WTC11 (cell line): ENCODE measurements at regions not wholly inside any gene's neighbourhood (a gene's known extent, or its start where the extent isn't known, plus 50 kb on each side); places are given as distances from the start of the nearest gene placed in this dataset.

ENCODE experiments used
- ATAC-seq: fragments of 200-7000 bp; cut with Tn5 transposase; 2 replicates; pipeline ENCODE4 v1.10.0; 2021; ENCODE audit warnings: mild to moderate bottlenecking, moderate library complexity
- CTCF ChIA-PET: fragments of 300-600 bp; sonication (Branson Sonifier 250); formaldehyde crosslinking; loops from one replicate; lab custom pipeline; 2021; ENCODE audit warnings: antibody characterized with exemption; lab: Charles Lee
- POLR2A ChIA-PET: fragments of 350-600 bp; sonication (Branson Sonifier 250); formaldehyde crosslinking; loops from one replicate; lab custom pipeline; 2021; ENCODE audit warnings: antibody characterized with exemption; lab: Charles Lee
- DNase-seq: peaks from one replicate; pipeline ENCODE4 v3.0.0; 2021; ENCODE audit warnings: low spot score
- H3K27ac Mint-ChIP-seq: 2 replicates; pipeline ENCODE4 v1.8.0; 2021; ENCODE audit warnings: mixed read lengths
- H3K27me3 Mint-ChIP-seq: 2 replicates; pipeline ENCODE4 v1.8.0; 2021; ENCODE audit warnings: low read depth, mild to moderate bottlenecking, moderate library complexity, mixed read lengths
- H3K36me3 Mint-ChIP-seq: 2 replicates; pipeline ENCODE4 v1.8.0; 2021; ENCODE audit warnings: mixed read lengths
- H3K4me1 Mint-ChIP-seq: 2 replicates; pipeline ENCODE4 v1.8.0; 2022; ENCODE audit warnings: mixed read lengths
- H3K4me3 Mint-ChIP-seq: 2 replicates; pipeline ENCODE4 v1.8.0; 2021; ENCODE audit warnings: mild to moderate bottlenecking, moderate library complexity, mixed read lengths
- H3K9me3 Mint-ChIP-seq: 2 replicates; pipeline ENCODE4 v1.8.0; 2021; ENCODE audit warnings: mixed read lengths
- ATF1 ChIP-seq: sonication (generic); formaldehyde crosslinking; IDR thresholded peaks from 2 replicates; pipeline ENCODE4 v1.8.1; 2023; ENCODE audit warnings: mild to moderate bottlenecking, moderate library complexity, missing genetic modification reagents
- CBFB ChIP-seq: sonication (generic); formaldehyde crosslinking; IDR thresholded peaks from 2 replicates; pipeline ENCODE4 v1.8.1; 2022; ENCODE audit warnings: mild to moderate bottlenecking, low read depth, missing genetic modification reagents
- EMX1 ChIP-seq: fragments of 250-450 bp; sonication (Bioruptor Pico); IDR thresholded peaks from 2 replicates; pipeline ENCODE4 v1.8.0; 2021; ENCODE audit warnings: mild to moderate bottlenecking
- FOXK1 ChIP-seq: sonication (generic); formaldehyde crosslinking; IDR thresholded peaks from 2 replicates; pipeline ENCODE4 v1.8.0; 2022; ENCODE audit warnings: mild to moderate bottlenecking, moderate library complexity, missing genetic modification reagents
- FOXP1 ChIP-seq: sonication (generic); formaldehyde crosslinking; IDR thresholded peaks from 2 replicates; pipeline ENCODE4 v1.8.0; 2022; ENCODE audit warnings: missing genetic modification reagents, mild to moderate bottlenecking, moderate library complexity, borderline replicate concordance
- GABPB1 ChIP-seq: sonication (generic); formaldehyde crosslinking; IDR thresholded peaks from 2 replicates; pipeline ENCODE4 v1.8.1; 2023; ENCODE audit warnings: mild to moderate bottlenecking, missing genetic modification reagents
- HMGXB4 ChIP-seq: sonication (generic); formaldehyde crosslinking; IDR thresholded peaks from 2 replicates; pipeline ENCODE4 v1.8.1; 2023; ENCODE audit warnings: mild to moderate bottlenecking, moderate library complexity, missing genetic modification reagents
- IRF1 ChIP-seq: sonication (generic); formaldehyde crosslinking; IDR thresholded peaks from 2 replicates; pipeline ENCODE4 v1.8.0; 2023; ENCODE audit warnings: missing genetic modification reagents
- JAZF1 ChIP-seq: fragments of 250-450 bp; sonication (Bioruptor Pico); IDR thresholded peaks from 2 replicates; pipeline ENCODE4 v1.9.0; 2021; ENCODE audit warnings: moderate library complexity, mild to moderate bottlenecking, inconsistent platforms
- MLX ChIP-seq: sonication (generic); formaldehyde crosslinking; IDR thresholded peaks from 2 replicates; pipeline ENCODE4 v1.8.1; 2023; ENCODE audit warnings: mild to moderate bottlenecking, missing genetic modification reagents, moderate library complexity
- MXD4 ChIP-seq: fragments of 250-450 bp; sonication (Bioruptor Pico); IDR thresholded peaks from 2 replicates; pipeline ENCODE4 v1.8.0; 2021; ENCODE audit warnings: mild to moderate bottlenecking, moderate library complexity, borderline replicate concordance
- MYBL2 ChIP-seq: sonication (generic); formaldehyde crosslinking; IDR thresholded peaks from 2 replicates; pipeline ENCODE4 v1.8.1; 2023; ENCODE audit warnings: mild to moderate bottlenecking, moderate library complexity, missing genetic modification reagents
- NFE2L1 ChIP-seq: sonication (generic); formaldehyde crosslinking; IDR thresholded peaks from 2 replicates; pipeline ENCODE4 v1.8.1; 2023; ENCODE audit warnings: missing genetic modification reagents
- NFYB ChIP-seq: sonication (generic); formaldehyde crosslinking; conservative IDR thresholded peaks from 2 replicates; pipeline ENCODE4 v1.8.0; 2022; ENCODE audit warnings: low read depth, missing genetic modification reagents
- NR2C2 ChIP-seq: sonication (generic); formaldehyde crosslinking; IDR thresholded peaks from 2 replicates; pipeline ENCODE4 v1.8.0; 2022; ENCODE audit warnings: mild to moderate bottlenecking, missing genetic modification reagents
- RELA ChIP-seq: sonication (generic); formaldehyde crosslinking; IDR thresholded peaks from 2 replicates; pipeline ENCODE4 v1.8.1; 2022; ENCODE audit warnings: missing genetic modification reagents, mild to moderate bottlenecking, borderline replicate concordance
- SMAD3 ChIP-seq: sonication (generic); formaldehyde crosslinking; IDR thresholded peaks from 2 replicates; pipeline ENCODE4 v1.8.0; 2022; ENCODE audit warnings: missing genetic modification reagents, mild to moderate bottlenecking, borderline replicate concordance
- TEAD1 ChIP-seq: sonication (generic); formaldehyde crosslinking; IDR thresholded peaks from 2 replicates; pipeline ENCODE4 v1.8.0; 2022; ENCODE audit warnings: mild to moderate bottlenecking, missing genetic modification reagents
- ZNF121 ChIP-seq: sonication (generic); formaldehyde crosslinking; IDR thresholded peaks from 2 replicates; pipeline ENCODE4 v1.8.0; 2023; ENCODE audit warnings: missing genetic modification reagents
- ZNF219 ChIP-seq: sonication (generic); formaldehyde crosslinking; IDR thresholded peaks from 2 replicates; pipeline ENCODE4 v1.8.0; 2023; ENCODE audit warnings: missing genetic modification reagents, mild to moderate bottlenecking, borderline replicate concordance
- ZNF396 ChIP-seq: fragments of 250-450 bp; sonication (Bioruptor Pico); IDR thresholded peaks from 2 replicates; pipeline ENCODE4 v1.8.0; 2021; ENCODE audit warnings: mild to moderate bottlenecking, moderate library complexity, borderline replicate concordance
- ZNF416 ChIP-seq: fragments of 250-450 bp; sonication (Bioruptor Pico); IDR thresholded peaks from 2 replicates; pipeline ENCODE4 v1.9.0; 2021; ENCODE audit warnings: mild to moderate bottlenecking, inconsistent platforms
- TF ChIP-seq, protein P1 (sequence below): fragments of 250-450 bp; sonication (Bioruptor Pico); IDR thresholded peaks from 2 replicates; pipeline ENCODE4 v2.1.2; 2022; ENCODE audit warnings: mild to moderate bottlenecking, moderate library complexity
- TF ChIP-seq, protein P2 (sequence below): sonication (generic); formaldehyde crosslinking; IDR thresholded peaks from 2 replicates; pipeline ENCODE4 v1.8.0; 2022; ENCODE audit warnings: missing genetic modification reagents
- TF ChIP-seq, protein P3 (sequence below): sonication (generic); formaldehyde crosslinking; IDR thresholded peaks from 2 replicates; pipeline ENCODE4 v1.8.0; 2022; ENCODE audit warnings: mild to moderate bottlenecking, missing genetic modification reagents

DNA sequence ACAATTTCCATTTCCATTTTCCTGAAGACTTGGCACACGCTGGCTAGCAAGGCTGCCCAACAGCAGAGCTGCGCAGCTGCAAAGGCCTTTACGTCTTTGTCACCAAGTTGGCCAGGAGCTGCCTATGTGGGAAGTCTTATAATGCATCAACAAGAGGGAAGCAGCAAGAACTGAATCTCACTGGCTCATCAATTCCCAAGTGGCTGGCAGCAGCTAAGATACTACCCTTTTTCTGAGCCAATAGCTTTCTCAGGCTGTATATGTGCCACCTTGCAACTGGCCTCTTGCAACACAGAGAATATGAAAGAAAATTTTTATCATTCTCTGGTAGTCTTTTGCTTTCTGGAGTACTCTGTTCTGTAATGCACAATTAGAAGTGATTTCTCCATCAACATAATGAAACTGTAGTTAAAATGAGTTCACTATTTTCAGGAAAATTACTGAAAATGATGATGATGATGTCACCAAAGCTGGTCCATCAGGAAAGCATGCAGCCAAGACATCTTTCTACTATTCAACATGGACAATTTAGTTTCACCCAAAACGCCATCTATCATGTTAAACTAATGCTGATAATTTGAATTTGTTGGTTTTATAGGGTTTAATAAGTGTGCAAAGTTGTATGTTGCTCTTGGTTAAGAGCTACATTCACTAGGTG lies 97.3 kb upstream of the FOXA2 start:
- Mint-ChIP-seq H3K9me3 (peaks cover 13% of the 10 kb centered on the region), H3K27ac (no peak overlapping the region), H3K4me3 (no peak overlapping the region), H3K4me1 (peaks cover 34% of the 10 kb centered on the region), H3K36me3 (peaks cover 7% of the 10 kb centered on the region), H3K27me3 (peaks cover 9% of the 10 kb centered on the region)
- TF ChIP-seq NFE2L1 (CRISPR knock-in tag) = no peak
- TF ChIP-seq NFYB = no peak
- no peak for TF ChIP-seq ZNF416 (CRISPR knock-in tag)
- no peak for TF ChIP-seq MXD4 (CRISPR knock-in tag)
- TF ChIP-seq FOXK1 (CRISPR knock-in tag) = no peak
- no peak for TF ChIP-seq NR2C2 (CRISPR knock-in tag)
- no peak for TF ChIP-seq TEAD1 (CRISPR knock-in tag)
- TF ChIP-seq SMAD3 (CRISPR knock-in tag) = no peak
- TF ChIP-seq, protein P1, sequence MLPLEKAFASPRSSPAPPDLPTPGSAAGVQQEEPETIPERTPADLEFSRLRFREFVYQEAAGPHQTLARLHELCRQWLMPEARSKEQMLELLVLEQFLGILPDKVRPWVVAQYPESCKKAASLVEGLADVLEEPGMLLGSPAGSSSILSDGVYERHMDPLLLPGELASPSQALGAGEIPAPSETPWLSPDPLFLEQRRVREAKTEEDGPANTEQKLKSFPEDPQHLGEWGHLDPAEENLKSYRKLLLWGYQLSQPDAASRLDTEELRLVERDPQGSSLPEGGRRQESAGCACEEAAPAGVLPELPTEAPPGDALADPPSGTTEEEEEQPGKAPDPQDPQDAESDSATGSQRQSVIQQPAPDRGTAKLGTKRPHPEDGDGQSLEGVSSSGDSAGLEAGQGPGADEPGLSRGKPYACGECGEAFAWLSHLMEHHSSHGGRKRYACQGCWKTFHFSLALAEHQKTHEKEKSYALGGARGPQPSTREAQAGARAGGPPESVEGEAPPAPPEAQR = no peak
- DNase-seq (no peak), ATAC-seq (no peak)
- POLR2A ChIA-PET = interaction anchor here (0.6 kb wide), 1 partner anchor 28 kb away, joined by 5 read pairs; no protein-coding TSS in a partner anchor
- CTCF ChIA-PET = interaction anchor here (0.9 to 6.4 kb wide), 5 partner anchors 10 to 347 kb away, joined by 3 to 75 read pairs (median 4); no protein-coding TSS in a partner anchor

GRCh38 chr20:22682381-22682780 lies 98.0 kb upstream of the FOXA2 start:
- H3K27me3 Mint-ChIP-seq = peaks cover 12% of the 10 kb centered on the region
- CTCF ChIA-PET = interaction anchor here (1.1 to 6.4 kb wide), 4 partner anchors 9 to 343 kb away, joined by 4 to 75 read pairs (median 25); no protein-coding TSS in a partner anchor
- peaks cover 18% of the 10 kb centered on the region for H3K9me3 Mint-ChIP-seq
- no peak overlapping the region for H3K4me3 Mint-ChIP-seq
- ATAC-seq (no peak), DNase-seq (no peak)
- H3K4me1 Mint-ChIP-seq = peaks cover 30% of the 10 kb centered on the region
- TF ChIP-seq, protein P2, sequence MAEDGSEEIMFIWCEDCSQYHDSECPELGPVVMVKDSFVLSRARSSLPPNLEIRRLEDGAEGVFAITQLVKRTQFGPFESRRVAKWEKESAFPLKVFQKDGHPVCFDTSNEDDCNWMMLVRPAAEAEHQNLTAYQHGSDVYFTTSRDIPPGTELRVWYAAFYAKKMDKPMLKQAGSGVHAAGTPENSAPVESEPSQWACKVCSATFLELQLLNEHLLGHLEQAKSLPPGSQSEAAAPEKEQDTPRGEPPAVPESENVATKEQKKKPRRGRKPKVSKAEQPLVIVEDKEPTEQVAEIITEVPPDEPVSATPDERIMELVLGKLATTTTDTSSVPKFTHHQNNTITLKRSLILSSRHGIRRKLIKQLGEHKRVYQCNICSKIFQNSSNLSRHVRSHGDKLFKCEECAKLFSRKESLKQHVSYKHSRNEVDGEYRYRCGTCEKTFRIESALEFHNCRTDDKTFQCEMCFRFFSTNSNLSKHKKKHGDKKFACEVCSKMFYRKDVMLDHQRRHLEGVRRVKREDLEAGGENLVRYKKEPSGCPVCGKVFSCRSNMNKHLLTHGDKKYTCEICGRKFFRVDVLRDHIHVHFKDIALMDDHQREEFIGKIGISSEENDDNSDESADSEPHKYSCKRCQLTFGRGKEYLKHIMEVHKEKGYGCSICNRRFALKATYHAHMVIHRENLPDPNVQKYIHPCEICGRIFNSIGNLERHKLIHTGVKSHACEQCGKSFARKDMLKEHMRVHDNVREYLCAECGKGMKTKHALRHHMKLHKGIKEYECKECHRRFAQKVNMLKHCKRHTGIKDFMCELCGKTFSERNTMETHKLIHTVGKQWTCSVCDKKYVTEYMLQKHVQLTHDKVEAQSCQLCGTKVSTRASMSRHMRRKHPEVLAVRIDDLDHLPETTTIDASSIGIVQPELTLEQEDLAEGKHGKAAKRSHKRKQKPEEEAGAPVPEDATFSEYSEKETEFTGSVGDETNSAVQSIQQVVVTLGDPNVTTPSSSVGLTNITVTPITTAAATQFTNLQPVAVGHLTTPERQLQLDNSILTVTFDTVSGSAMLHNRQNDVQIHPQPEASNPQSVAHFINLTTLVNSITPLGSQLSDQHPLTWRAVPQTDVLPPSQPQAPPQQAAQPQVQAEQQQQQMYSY (CRISPR knock-in tag) = no peak
- TF ChIP-seq NFYB = no peak
- no peak for TF ChIP-seq EMX1 (CRISPR knock-in tag)
- TF ChIP-seq, protein P3, sequence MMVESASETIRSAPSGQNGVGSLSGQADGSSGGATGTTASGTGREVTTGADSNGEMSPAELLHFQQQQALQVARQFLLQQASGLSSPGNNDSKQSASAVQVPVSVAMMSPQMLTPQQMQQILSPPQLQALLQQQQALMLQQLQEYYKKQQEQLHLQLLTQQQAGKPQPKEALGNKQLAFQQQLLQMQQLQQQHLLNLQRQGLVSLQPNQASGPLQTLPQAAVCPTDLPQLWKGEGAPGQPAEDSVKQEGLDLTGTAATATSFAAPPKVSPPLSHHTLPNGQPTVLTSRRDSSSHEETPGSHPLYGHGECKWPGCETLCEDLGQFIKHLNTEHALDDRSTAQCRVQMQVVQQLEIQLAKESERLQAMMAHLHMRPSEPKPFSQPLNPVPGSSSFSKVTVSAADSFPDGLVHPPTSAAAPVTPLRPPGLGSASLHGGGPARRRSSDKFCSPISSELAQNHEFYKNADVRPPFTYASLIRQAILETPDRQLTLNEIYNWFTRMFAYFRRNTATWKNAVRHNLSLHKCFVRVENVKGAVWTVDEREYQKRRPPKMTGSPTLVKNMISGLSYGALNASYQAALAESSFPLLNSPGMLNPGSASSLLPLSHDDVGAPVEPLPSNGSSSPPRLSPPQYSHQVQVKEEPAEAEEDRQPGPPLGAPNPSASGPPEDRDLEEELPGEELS (CRISPR knock-in tag) = no peak
- no peak for TF ChIP-seq IRF1 (CRISPR knock-in tag)
- TF ChIP-seq ZNF219 (CRISPR knock-in tag) = no peak
- TF ChIP-seq HMGXB4 = no peak
- TF ChIP-seq ATF1 (CRISPR knock-in tag) = no peak
- no peak for TF ChIP-seq SMAD3 (CRISPR knock-in tag)
- no peak for TF ChIP-seq FOXP1
- TF ChIP-seq ZNF396 (CRISPR knock-in tag) = no peak
- TF ChIP-seq GABPB1 (CRISPR knock-in tag) = no peak
- no peak for TF ChIP-seq JAZF1 (CRISPR knock-in tag)
- no peak for TF ChIP-seq MYBL2 (CRISPR knock-in tag)
- no peak for TF ChIP-seq CBFB (CRISPR knock-in tag)
- TF ChIP-seq MLX (CRISPR knock-in tag) = no peak
- no peak for TF ChIP-seq RELA
- TF ChIP-seq ZNF121 (CRISPR knock-in tag) = no peak
- POLR2A ChIA-PET = no interaction called here
- H3K27ac Mint-ChIP-seq = no peak overlapping the region
- H3K36me3 Mint-ChIP-seq = peaks cover 7% of the 10 kb centered on the region
